Naive thymus-derived CD8-positive, alpha-beta T cell (primary cell): ENCODE measurements at regions not wholly inside any gene's neighbourhood (a gene's known extent, or its start where the extent isn't known, plus 50 kb on each side); places are given as distances from the start of the nearest gene placed in this dataset.
"Not testable (repeated sequence)": the region's sequence is repeated elsewhere in the genome, so short reads cannot be mapped to it uniquely, and the experiment has no call there.

ENCODE experiments used
- ATAC-seq, 2 donors: fragments of 150-1000 bp; cut with Tn5 transposase in 1 of 2; sonication (Bioruptor Pico), chemical (Tn5 transposase) in 1 of 2; 1 replicate in 1 of 2; 2 replicates in 1 of 2; pipeline ENCODE4 v1.10.0; 2021; ENCODE audit warnings: mild to moderate bottlenecking in 2 of 2, moderate library complexity in 2 of 2
- POLR2A ChIA-PET: fragments of 350-600 bp; sonication (Branson Sonifier 250); formaldehyde crosslinking; loops from one replicate; lab custom pipeline; 2021; ENCODE audit warnings: antibody characterized with exemption; lab: Charles Lee
- DNase-seq, 10 donors: peaks; one replicate each; pipeline versions ENCODE4 v3.0.0 to v3.0.0-alpha.2; 2020 to 2022
- H3K27ac Mint-ChIP-seq, 10 donors: one replicate each; pipeline ENCODE4 v1.8.0; 2020 to 2022; ENCODE audit warnings: mild to moderate bottlenecking in 10 of 10, mixed read lengths in 10 of 10, moderate library complexity in 4 of 10, inconsistent platforms in 1 of 10
- H3K27me3 Mint-ChIP-seq, 5 donors: one replicate each; pipeline ENCODE4 v1.8.0; 2021 to 2022; ENCODE audit warnings: mixed read lengths in 5 of 5
- H3K36me3 Mint-ChIP-seq, 3 donors: one replicate each; pipeline ENCODE4 v1.8.0; 2020 to 2022; ENCODE audit warnings: mixed read lengths in 3 of 3, mild to moderate bottlenecking in 2 of 3, inconsistent platforms in 1 of 3
- H3K4me1 Mint-ChIP-seq, 4 donors: one replicate each; pipeline ENCODE4 v1.8.0; 2021 to 2022; ENCODE audit warnings: mixed read lengths in 4 of 4
- H3K4me3 Mint-ChIP-seq, 10 donors: one replicate each; pipeline ENCODE4 v1.8.0; 2020 to 2022; ENCODE audit warnings: mild to moderate bottlenecking in 10 of 10, mixed read lengths in 10 of 10, moderate library complexity in 6 of 10, inconsistent platforms in 1 of 10
- H3K9me3 Mint-ChIP-seq, 9 donors: one replicate each; pipeline ENCODE4 v1.8.0; 2020 to 2022; ENCODE audit warnings: mixed read lengths in 9 of 9, mild to moderate bottlenecking in 3 of 9, inconsistent platforms in 1 of 9, moderate library complexity in 1 of 9

- Mint-ChIP-seq H3K4me1 (no peaks in the 10 kb centered on the region), H3K27ac (no peak overlapping the region), H3K9me3 (peaks cover 6 to 37% (median 19%) of the 10 kb centered on the region in 9 donors), H3K36me3 (peaks cover 0 to 9% (median 0%) of the 10 kb centered on the region in 3 donors), H3K27me3 (no peaks in the 10 kb centered on the region), H3K4me3 (no peak overlapping the region)
- DNase-seq: no peak
- ATAC-seq: no peak
- POLR2A ChIA-PET: no interaction called here
Observed at GRCh38 chr17:70989280-70989679, 819.9 kb downstream of the KCNJ2 start.

GRCh38 chr17:70994194-70994593 lies 824.9 kb downstream of the KCNJ2 start:
- POLR2A ChIA-PET: no interaction called here
- peaks cover 0 to 3% (median 0%) of the 10 kb centered on the region in 3 donors for H3K36me3 Mint-ChIP-seq
- H3K4me3 Mint-ChIP-seq: no peak overlapping the region
- DNase-seq (no peak), ATAC-seq (no peak)
- H3K4me1 Mint-ChIP-seq: no peaks in the 10 kb centered on the region
- peaks cover 2 to 31% (median 8%) of the 10 kb centered on the region in 9 donors for H3K9me3 Mint-ChIP-seq
- no peak overlapping the region for H3K27ac Mint-ChIP-seq
- H3K27me3 Mint-ChIP-seq: no peaks in the 10 kb centered on the region

GRCh38 chr17:70995997-70996396 lies 826.7 kb downstream of the KCNJ2 start:
- no peaks in the 10 kb centered on the region for H3K4me1 Mint-ChIP-seq

GRCh38 chr17:71003736-71004135 lies 834.4 kb downstream of the KCNJ2 start:
- POLR2A ChIA-PET: no interaction called here
- Mint-ChIP-seq H3K27me3 (peaks cover 0 to under 1% (median 0%) of the 10 kb centered on the region in 5 donors), H3K4me1 (no peaks in the 10 kb centered on the region), H3K36me3 (no peaks in the 10 kb centered on the region), H3K9me3 (peaks cover 0 to 4% (median 0%) of the 10 kb centered on the region in 9 donors), H3K4me3 (no peak overlapping the region), H3K27ac (no peak overlapping the region)
- no peak for ATAC-seq
- DNase-seq: no peak

More at GRCh38 chr17:70995997-70996396, 826.7 kb downstream of the KCNJ2 start:
- POLR2A ChIA-PET: no interaction called here
- Mint-ChIP-seq H3K4me3 (no peak overlapping the region), H3K36me3 (no peaks in the 10 kb centered on the region), H3K27me3 (no peaks in the 10 kb centered on the region), H3K27ac (no peak overlapping the region), H3K9me3 (peaks cover 0 to 22% (median 5%) of the 10 kb centered on the region in 9 donors)
- ATAC-seq: no peak
- no peak for DNase-seq

- ATAC-seq (no peak), DNase-seq (no peak)
- H3K36me3 Mint-ChIP-seq: no peaks in the 10 kb centered on the region
- H3K4me3 Mint-ChIP-seq: no peak overlapping the region
- peaks cover 0 to 2% (median 0%) of the 10 kb centered on the region in 5 donors for H3K27me3 Mint-ChIP-seq
- no peaks in the 10 kb centered on the region for H3K4me1 Mint-ChIP-seq
- peaks cover 0 to 4% (median 0%) of the 10 kb centered on the region in 9 donors for H3K9me3 Mint-ChIP-seq
- POLR2A ChIA-PET: no interaction called here
- no peak overlapping the region for H3K27ac Mint-ChIP-seq
Observed at GRCh38 chr17:71004413-71004812, 835.1 kb downstream of the KCNJ2 start.

GRCh38 chr17:71011391-71011790 lies 842.1 kb downstream of the KCNJ2 start:
- no peak for ATAC-seq
- Mint-ChIP-seq H3K27me3 (peaks cover 0 to 2% (median 0%) of the 10 kb centered on the region in 5 donors), H3K4me1 (no peaks in the 10 kb centered on the region), H3K9me3 (peaks cover 0 to 12% (median 0%) of the 10 kb centered on the region in 9 donors), H3K4me3 (no peak overlapping the region), H3K36me3 (no peaks in the 10 kb centered on the region), H3K27ac (no peak overlapping the region)
- no peak for DNase-seq
- POLR2A ChIA-PET: no interaction called here

GRCh38 chr17:71019699-71020098 lies 850.4 kb downstream of the KCNJ2 start:
- no peaks in the 10 kb centered on the region for H3K27me3 Mint-ChIP-seq
- no peak overlapping the region for H3K4me3 Mint-ChIP-seq
- no peaks in the 10 kb centered on the region for H3K4me1 Mint-ChIP-seq
- no peak for DNase-seq
- peaks cover 0 to 6% (median 0%) of the 10 kb centered on the region in 9 donors for H3K9me3 Mint-ChIP-seq
- H3K27ac Mint-ChIP-seq: no peak overlapping the region
- no peaks in the 10 kb centered on the region for H3K36me3 Mint-ChIP-seq
- POLR2A ChIA-PET: no interaction called here
- no peak for ATAC-seq

GRCh38 chr17:71022758-71023157 lies 853.4 kb downstream of the KCNJ2 start:
- Mint-ChIP-seq H3K9me3 (peaks cover 0 to 3% (median 0%) of the 10 kb centered on the region in 9 donors), H3K4me3 (no peak overlapping the region), H3K27ac (no peak overlapping the region), H3K27me3 (no peaks in the 10 kb centered on the region), H3K4me1 (no peaks in the 10 kb centered on the region), H3K36me3 (no peaks in the 10 kb centered on the region)
- POLR2A ChIA-PET: no interaction called here
- no peak for ATAC-seq
- no peak for DNase-seq

GRCh38 chr17:71023249-71024030 lies 854.1 kb downstream of the KCNJ2 start:
- Mint-ChIP-seq H3K4me3 (no peak overlapping the region), H3K9me3 (peaks cover 0 to 4% (median 0%) of the 10 kb centered on the region in 9 donors), H3K4me1 (no peaks in the 10 kb centered on the region), H3K36me3 (no peaks in the 10 kb centered on the region), H3K27me3 (no peaks in the 10 kb centered on the region), H3K27ac (no peak overlapping the region)
- POLR2A ChIA-PET: no interaction called here
- DNase-seq (no peak), ATAC-seq (no peak)

- no peak overlapping the region for H3K27ac Mint-ChIP-seq
- no peak for ATAC-seq
- no peak overlapping the region for H3K4me3 Mint-ChIP-seq
- H3K27me3 Mint-ChIP-seq: no peaks in the 10 kb centered on the region
- no peak for DNase-seq
- H3K36me3 Mint-ChIP-seq: no peaks in the 10 kb centered on the region
- H3K9me3 Mint-ChIP-seq: peaks cover 0 to 4% (median 0%) of the 10 kb centered on the region in 9 donors
- no peaks in the 10 kb centered on the region for H3K4me1 Mint-ChIP-seq
- POLR2A ChIA-PET: no interaction called here
Observed at GRCh38 chr17:71024172-71024571, 854.8 kb downstream of the KCNJ2 start.

GRCh38 chr17:71024969-71025368 lies 855.6 kb downstream of the KCNJ2 start:
- Mint-ChIP-seq H3K27ac (no peak overlapping the region), H3K4me1 (no peaks in the 10 kb centered on the region), H3K36me3 (no peaks in the 10 kb centered on the region), H3K27me3 (no peaks in the 10 kb centered on the region), H3K9me3 (peaks cover 0 to 4% (median 0%) of the 10 kb centered on the region in 9 donors), H3K4me3 (no peak overlapping the region)
- no peak for ATAC-seq
- DNase-seq: no peak
- POLR2A ChIA-PET: no interaction called here

GRCh38 chr17:71029246-71029645 lies 859.9 kb downstream of the KCNJ2 start:
- POLR2A ChIA-PET: no interaction called here
- Mint-ChIP-seq H3K9me3 (peaks cover 0 to 11% (median 3%) of the 10 kb centered on the region in 9 donors), H3K36me3 (no peaks in the 10 kb centered on the region), H3K27ac (no peak overlapping the region), H3K4me1 (no peaks in the 10 kb centered on the region), H3K27me3 (peaks cover 0 to 3% (median 0%) of the 10 kb centered on the region in 5 donors), H3K4me3 (no peak overlapping the region)
- ATAC-seq: no peak
- no peak for DNase-seq

- ATAC-seq, H3K27ac Mint-ChIP-seq, H3K27me3 Mint-ChIP-seq, H3K4me1 Mint-ChIP-seq, DNase-seq, H3K4me3 Mint-ChIP-seq, H3K36me3 Mint-ChIP-seq, POLR2A ChIA-PET: not testable (repeated sequence)
- peaks cover 0 to 11% (median 0%) of the 10 kb centered on the region in 9 donors for H3K9me3 Mint-ChIP-seq
Observed at GRCh38 chr17:71031286-71031685, 862.0 kb downstream of the KCNJ2 start.
